Mesendoderm (in vitro differentiated cells): ENCODE measurements at regions not wholly inside any gene's neighbourhood (a gene's known extent, or its start where the extent isn't known, plus 50 kb on each side); places are given as distances from the start of the nearest gene placed in this dataset.
"Not testable (repeated sequence)": the region's sequence is repeated elsewhere in the genome, so short reads cannot be mapped to it uniquely, and the experiment has no call there.

ENCODE experiments used
- DNase-seq: peaks from one replicate; pipeline ENCODE4 v3.0.0; 2013
- H2AK5ac ChIP-seq: 2 replicates; pipeline ENCODE4 v1.6.1; 2013; ENCODE audit warnings: low read length, inconsistent platforms
- H2BK120ac ChIP-seq: 2 replicates; pipeline ENCODE4 v1.6.1; 2013; ENCODE audit warnings: low read depth, mild to moderate bottlenecking, low read length, moderate library complexity, mixed read lengths
- H2BK15ac ChIP-seq: replicated peaks from 2 replicates; pipeline ENCODE4 v1.6.1; 2013; ENCODE audit warnings: low read depth, mild to moderate bottlenecking, moderate library complexity
- H2BK5ac ChIP-seq: 2 replicates; pipeline ENCODE4 v1.6.1; 2013; ENCODE audit warnings: low read length, inconsistent platforms
- H3K18ac ChIP-seq: 2 replicates; pipeline ENCODE4 v1.6.1; 2013; ENCODE audit warnings: mild to moderate bottlenecking, low read length, mixed read lengths
- H3K23ac ChIP-seq: one replicate; pipeline ENCODE4 v1.6.1; 2013; ENCODE audit warnings: low read length
- H3K27ac ChIP-seq: 2 replicates; pipeline ENCODE4 v1.5.1; 2013; ENCODE audit warnings: low read depth, mild to moderate bottlenecking, inconsistent platforms, low read length, moderate library complexity
- H3K27me3 ChIP-seq: 2 replicates; pipeline ENCODE4 v1.6.1; 2013; ENCODE audit warnings: low read length, control low read depth, mild to moderate bottlenecking, inconsistent platforms; ENCODE audit not compliant: insufficient read depth, poor library complexity
- H3K36me3 ChIP-seq: 2 replicates; pipeline ENCODE4 v1.6.1; 2013; ENCODE audit warnings: low read length, inconsistent platforms; ENCODE audit not compliant: control insufficient read depth, insufficient read depth
- H3K4ac ChIP-seq: one replicate; pipeline ENCODE4 v1.6.1; 2013; ENCODE audit warnings: low read depth, mild to moderate bottlenecking, low read length, moderate library complexity
- H3K4me1 ChIP-seq: 2 replicates; pipeline ENCODE4 v1.6.1; 2013; ENCODE audit warnings: low read depth, low read length, inconsistent platforms; ENCODE audit not compliant: control insufficient read depth
- H3K4me2 ChIP-seq: 2 replicates; pipeline ENCODE4 v1.6.1; 2013; ENCODE audit warnings: low read length
- H3K4me3 ChIP-seq: 2 replicates; pipeline ENCODE4 v1.5.1; 2013; ENCODE audit warnings: mild to moderate bottlenecking, low read length
- H3K56ac ChIP-seq: one replicate; pipeline ENCODE4 v1.6.1; 2013; ENCODE audit warnings: low read length
- H3K79me1 ChIP-seq: 2 replicates; pipeline ENCODE4 v1.6.1; 2013; ENCODE audit warnings: low read length, inconsistent platforms
- H3K79me2 ChIP-seq: 2 replicates; pipeline ENCODE4 v1.6.1; 2013; ENCODE audit warnings: mild to moderate bottlenecking, low read length; ENCODE audit not compliant: control insufficient read depth, insufficient read depth
- H3K9ac ChIP-seq: 2 replicates; pipeline ENCODE4 v1.6.1; 2013; ENCODE audit warnings: low read length, inconsistent platforms
- H4K5ac ChIP-seq: one replicate; pipeline ENCODE4 v1.6.1; 2013; ENCODE audit warnings: low read length
- H4K8ac ChIP-seq: one replicate; pipeline ENCODE4 v1.6.1; 2013; ENCODE audit warnings: low read depth, mild to moderate bottlenecking, control low read depth, low read length, moderate library complexity
- WGBS: extraction: QIAGEN DNeasy Blood & Tissue Kit; methylation state at CpG from one replicate; pipeline ENCODE4 v1.1.7; 2013; ENCODE audit warnings: low lambda C conversion rate, missing lambda C conversion rate; ENCODE audit not compliant: insufficient coverage; ENCODE audit errors: extremely low coverage; 5-methylcytosine and 5-hydroxymethylcytosine counted together

GRCh38 chr5:164532235-164532900 is 1026.9 kb downstream of the MAT2B start:
- H4K8ac ChIP-seq = no peak overlapping the region
- WGBS = no CpG with 5 or more reads among the region's 4 CpGs

GRCh38 chr5:164533426-164533825 is 1028.0 kb downstream of the MAT2B start:
- H3K79me2 ChIP-seq, H3K18ac ChIP-seq, H3K27me3 ChIP-seq, H3K27ac ChIP-seq, H3K36me3 ChIP-seq, H2BK120ac ChIP-seq, H3K9ac ChIP-seq, DNase-seq, H3K56ac ChIP-seq, H2BK5ac ChIP-seq, H3K4me3 ChIP-seq, H3K79me1 ChIP-seq, H4K5ac ChIP-seq, H2BK15ac ChIP-seq, H2AK5ac ChIP-seq, H3K4me1 ChIP-seq, H4K8ac ChIP-seq, H3K4me2 ChIP-seq, H3K23ac ChIP-seq, H3K4ac ChIP-seq: not testable (repeated sequence)
- no CpG with 5 or more reads among the region's 7 CpGs for WGBS

More at GRCh38 chr5:164532235-164532900, 1026.9 kb downstream of the MAT2B start:
- Histone ChIP-seq H3K79me2 (no peaks in the 10 kb centered on the region), H3K4me1 (no peaks in the 10 kb centered on the region), H3K36me3 (no peaks in the 10 kb centered on the region), H3K23ac (no peak overlapping the region), H3K79me1 (no peaks in the 10 kb centered on the region), H3K9ac (no peak overlapping the region), H2AK5ac (no peak overlapping the region), H2BK120ac (no peak overlapping the region), H3K4ac (no peak overlapping the region), H3K56ac (no peak overlapping the region), H3K27ac (no peak overlapping the region), H3K4me3 (no peak overlapping the region), H3K27me3 (no peaks in the 10 kb centered on the region), H3K18ac (peak overlapping the region; percentile 75), H2BK5ac (no peak overlapping the region), H4K5ac (no peak overlapping the region), H2BK15ac (no peak overlapping the region), H3K4me2 (no peak overlapping the region)
- no peak for DNase-seq

GRCh38 chr5:164540174-164540573 is 1034.8 kb downstream of the MAT2B start:
- H3K4me2 ChIP-seq = no peak overlapping the region
- no peaks in the 10 kb centered on the region for H3K79me1 ChIP-seq
- H3K27me3 ChIP-seq = no peaks in the 10 kb centered on the region
- H2BK15ac ChIP-seq = no peak overlapping the region
- DNase-seq = no peak
- WGBS = no CpG with 5 or more reads among the region's 2 CpGs
- no peak overlapping the region for H2AK5ac ChIP-seq
- no peak overlapping the region for H2BK5ac ChIP-seq
- H3K4ac ChIP-seq = no peak overlapping the region
- no peak overlapping the region for H4K5ac ChIP-seq
- no peaks in the 10 kb centered on the region for H3K79me2 ChIP-seq
- H2BK120ac ChIP-seq = no peak overlapping the region
- no peak overlapping the region for H3K9ac ChIP-seq
- H3K4me1 ChIP-seq = no peaks in the 10 kb centered on the region
- no peak overlapping the region for H3K23ac ChIP-seq
- no peak overlapping the region for H3K27ac ChIP-seq
- no peak overlapping the region for H4K8ac ChIP-seq
- no peak overlapping the region for H3K4me3 ChIP-seq
- no peak overlapping the region for H3K56ac ChIP-seq
- no peak overlapping the region for H3K18ac ChIP-seq
- H3K36me3 ChIP-seq = no peaks in the 10 kb centered on the region

GRCh38 chr5:164545507-164545906 is 1040.1 kb downstream of the MAT2B start:
- Histone ChIP-seq H3K4me1 (no peaks in the 10 kb centered on the region), H2AK5ac (no peak overlapping the region), H3K23ac (no peak overlapping the region), H3K9ac (no peak overlapping the region), H4K5ac (no peak overlapping the region), H3K4me3 (no peak overlapping the region), H2BK15ac (no peak overlapping the region), H2BK120ac (no peak overlapping the region), H3K18ac (no peak overlapping the region), H3K27ac (no peak overlapping the region), H3K36me3 (no peaks in the 10 kb centered on the region), H3K27me3 (no peaks in the 10 kb centered on the region), H3K4ac (no peak overlapping the region), H3K56ac (no peak overlapping the region), H4K8ac (no peak overlapping the region), H3K79me2 (no peaks in the 10 kb centered on the region), H2BK5ac (no peak overlapping the region), H3K79me1 (no peaks in the 10 kb centered on the region), H3K4me2 (no peak overlapping the region)
- no peak for DNase-seq
- no CpG with 5 or more reads among the region's 6 CpGs for WGBS

GRCh38 chr5:164553851-164554250 is 1048.4 kb downstream of the MAT2B start:
- Histone ChIP-seq H3K4me1 (no peaks in the 10 kb centered on the region), H3K79me1 (no peaks in the 10 kb centered on the region), H3K4me2 (no peak overlapping the region), H3K18ac (no peak overlapping the region), H2AK5ac (no peak overlapping the region), H3K79me2 (no peaks in the 10 kb centered on the region), H4K5ac (no peak overlapping the region), H3K36me3 (no peaks in the 10 kb centered on the region), H3K4me3 (no peak overlapping the region), H3K56ac (no peak overlapping the region), H3K27ac (no peak overlapping the region), H2BK15ac (no peak overlapping the region), H3K9ac (no peak overlapping the region), H3K27me3 (no peaks in the 10 kb centered on the region), H2BK120ac (no peak overlapping the region), H2BK5ac (no peak overlapping the region), H3K23ac (no peak overlapping the region), H3K4ac (no peak overlapping the region), H4K8ac (no peak overlapping the region)
- WGBS = no CpG with 5 or more reads among the region's 3 CpGs
- DNase-seq = no peak

- no peak overlapping the region for H4K8ac ChIP-seq
- H2AK5ac ChIP-seq = no peak overlapping the region
- no peak overlapping the region for H2BK5ac ChIP-seq
- H3K36me3 ChIP-seq = no peaks in the 10 kb centered on the region
- no peak overlapping the region for H2BK15ac ChIP-seq
- H3K4ac ChIP-seq = no peak overlapping the region
- H3K27me3 ChIP-seq = no peaks in the 10 kb centered on the region
- H3K23ac ChIP-seq = no peak overlapping the region
- H3K4me3 ChIP-seq = no peak overlapping the region
- H3K27ac ChIP-seq = no peak overlapping the region
- H3K79me2 ChIP-seq = no peaks in the 10 kb centered on the region
- H3K79me1 ChIP-seq = no peaks in the 10 kb centered on the region
- WGBS = no CpG with 5 or more reads among the region's 2 CpGs
- H3K56ac ChIP-seq = no peak overlapping the region
- H2BK120ac ChIP-seq = no peak overlapping the region
- H3K18ac ChIP-seq = no peak overlapping the region
- no peaks in the 10 kb centered on the region for H3K4me1 ChIP-seq
- DNase-seq = no peak
- H3K4me2 ChIP-seq = no peak overlapping the region
- H4K5ac ChIP-seq = no peak overlapping the region
- H3K9ac ChIP-seq = no peak overlapping the region
Observed at GRCh38 chr5:164555809-164556208, 1050.4 kb downstream of the MAT2B start.
